Astrocyte of the cerebellum (primary cell): ENCODE measurements at regions not wholly inside any gene's neighbourhood (a gene's known extent, or its start where the extent isn't known, plus 50 kb on each side); places are given as distances from the start of the nearest gene placed in this dataset.

Source experiments
- DNase-seq: peaks from one replicate; pipeline ENCODE4 v3.0.0-alpha.2; 2011; ENCODE audit warnings: low read depth
- H3K4me3 ChIP-seq: 2 replicates; pipeline ENCODE4 v1.5.1; 2011; ENCODE audit warnings: mild to moderate bottlenecking, low read depth, low read length, moderate library complexity
- in situ Hi-C: cut with HindIII; loops from 2 replicates; pipeline ENCODE4 v1.10.0; 2017; ENCODE audit warnings: low sequenced_read_pairs
- TF ChIP-seq, protein P1 (sequence below): IDR thresholded peaks from 2 replicates; pipeline ENCODE4 v1.5.1; 2012; ENCODE audit warnings: low read length, low read depth, moderate library complexity, mild to moderate bottlenecking; ENCODE audit errors: missing control alignments

DNA sequence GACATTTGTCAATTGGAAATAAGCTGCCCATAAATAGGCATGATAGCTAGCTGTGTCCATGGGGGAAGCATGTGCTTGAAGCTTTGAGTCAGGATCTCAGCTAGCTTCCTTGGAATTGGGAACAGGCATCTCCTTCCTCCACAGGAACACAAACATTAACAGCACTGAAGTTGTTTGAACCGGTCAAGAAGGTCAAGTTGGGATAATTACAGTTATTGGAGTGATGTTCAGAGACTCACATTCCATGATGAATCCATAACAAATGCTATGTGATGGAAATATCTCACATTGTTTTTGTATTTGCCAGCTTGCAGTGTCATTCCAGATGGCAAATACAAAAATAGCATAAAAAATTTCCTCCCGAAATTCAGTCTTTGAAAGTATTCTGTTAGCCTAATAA, 347.6 kb upstream of the SMIM21 start:
- TF ChIP-seq, protein P1, sequence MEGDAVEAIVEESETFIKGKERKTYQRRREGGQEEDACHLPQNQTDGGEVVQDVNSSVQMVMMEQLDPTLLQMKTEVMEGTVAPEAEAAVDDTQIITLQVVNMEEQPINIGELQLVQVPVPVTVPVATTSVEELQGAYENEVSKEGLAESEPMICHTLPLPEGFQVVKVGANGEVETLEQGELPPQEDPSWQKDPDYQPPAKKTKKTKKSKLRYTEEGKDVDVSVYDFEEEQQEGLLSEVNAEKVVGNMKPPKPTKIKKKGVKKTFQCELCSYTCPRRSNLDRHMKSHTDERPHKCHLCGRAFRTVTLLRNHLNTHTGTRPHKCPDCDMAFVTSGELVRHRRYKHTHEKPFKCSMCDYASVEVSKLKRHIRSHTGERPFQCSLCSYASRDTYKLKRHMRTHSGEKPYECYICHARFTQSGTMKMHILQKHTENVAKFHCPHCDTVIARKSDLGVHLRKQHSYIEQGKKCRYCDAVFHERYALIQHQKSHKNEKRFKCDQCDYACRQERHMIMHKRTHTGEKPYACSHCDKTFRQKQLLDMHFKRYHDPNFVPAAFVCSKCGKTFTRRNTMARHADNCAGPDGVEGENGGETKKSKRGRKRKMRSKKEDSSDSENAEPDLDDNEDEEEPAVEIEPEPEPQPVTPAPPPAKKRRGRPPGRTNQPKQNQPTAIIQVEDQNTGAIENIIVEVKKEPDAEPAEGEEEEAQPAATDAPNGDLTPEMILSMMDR, result no peak
- no peak overlapping the region for H3K4me3 ChIP-seq
- no peak for DNase-seq
- in situ Hi-C loops, result no loop called here

DNA sequence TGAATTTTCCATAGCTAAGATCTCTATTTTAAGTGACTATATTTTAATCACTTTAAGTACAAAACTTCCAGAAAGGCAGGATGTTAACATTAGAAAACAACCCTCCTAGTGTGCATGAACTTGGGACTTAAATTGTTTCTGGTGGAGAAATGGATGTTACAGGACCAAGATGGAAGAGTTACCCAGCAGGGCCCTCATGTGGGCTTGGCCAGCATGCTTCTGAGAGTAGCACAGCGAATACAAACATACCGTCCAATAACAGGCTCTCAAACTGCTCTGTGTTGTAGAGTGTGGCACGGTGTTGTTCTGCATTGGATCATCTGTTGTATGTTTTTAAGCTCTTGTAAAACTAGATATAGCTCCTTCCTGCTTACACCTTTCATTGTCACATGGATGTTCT, 346.1 kb upstream of the SMIM21 start:
- in situ Hi-C loops, result no loop called here

DNA sequence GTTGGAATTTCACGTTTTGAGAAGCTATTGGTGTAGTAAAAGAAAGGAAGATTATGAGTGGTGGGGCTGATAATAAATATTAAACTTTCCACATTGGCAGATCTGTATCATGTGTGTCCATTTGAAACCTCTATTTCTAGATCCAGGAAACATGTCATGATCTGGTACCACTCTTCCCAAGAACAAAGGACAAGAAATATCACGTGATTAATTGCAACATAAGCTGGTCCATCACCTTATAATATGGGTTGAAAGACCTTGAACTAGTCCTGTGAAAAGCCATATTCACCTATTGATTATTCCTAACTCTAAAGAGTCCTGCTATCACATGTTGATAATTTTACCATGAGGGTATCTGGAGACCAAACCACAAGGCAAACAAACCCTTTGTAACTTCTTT, 335.3 kb upstream of the SMIM21 start:
- no peak for DNase-seq
- in situ Hi-C loops, result no loop called here
- TF ChIP-seq, protein P1, result no peak

More for the DNA sequence above, 346.1 kb upstream of the SMIM21 start:
- TF ChIP-seq, protein P1, result no peak
- H3K4me3 ChIP-seq, result no peak overlapping the region
- DNase-seq, result no peak

DNA sequence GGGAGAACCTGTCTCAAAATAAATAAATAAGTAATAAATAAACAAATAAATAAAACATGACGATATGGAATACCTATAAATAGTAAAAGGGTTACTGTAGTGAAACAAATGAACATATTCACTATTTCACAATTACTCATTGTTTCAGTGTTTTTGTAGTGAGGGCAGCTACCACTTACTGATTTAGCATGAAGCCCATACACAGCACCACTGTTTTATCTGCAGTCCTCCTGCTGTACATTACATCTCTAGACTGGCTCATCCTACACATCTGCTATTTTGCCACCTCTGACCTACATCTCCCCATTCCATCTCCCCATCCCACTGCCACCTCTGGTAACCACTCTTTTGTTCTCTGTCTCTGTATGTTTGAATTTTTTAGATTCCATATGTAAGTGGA, 332.7 kb upstream of the SMIM21 start:
- TF ChIP-seq, protein P1, result no peak
- no peak overlapping the region for H3K4me3 ChIP-seq
- in situ Hi-C loops, result no loop called here
- no peak for DNase-seq

More for the DNA sequence above, 335.3 kb upstream of the SMIM21 start:
- no peak overlapping the region for H3K4me3 ChIP-seq

DNA sequence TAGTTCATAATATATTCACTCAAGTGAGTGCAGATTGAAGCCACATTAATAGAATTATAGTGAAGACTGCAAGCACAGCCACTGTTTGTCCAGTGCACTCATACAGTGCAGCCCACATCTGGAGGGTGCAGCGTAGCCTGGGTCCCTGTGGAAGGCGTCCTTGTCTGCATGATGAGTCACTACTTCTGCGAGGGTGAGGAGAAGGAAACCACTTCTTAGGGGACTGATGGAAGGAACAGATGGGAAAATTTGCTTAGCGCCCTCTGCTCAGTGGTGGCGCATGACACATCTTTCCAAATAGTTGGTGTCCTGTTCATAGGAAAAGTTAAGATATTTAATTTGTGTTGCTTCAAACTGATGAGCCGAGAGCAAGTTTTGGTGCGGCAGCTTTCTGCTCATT, 330.4 kb upstream of the SMIM21 start:
- H3K4me3 ChIP-seq, result no peak overlapping the region
- in situ Hi-C loops, result no loop called here

DNA sequence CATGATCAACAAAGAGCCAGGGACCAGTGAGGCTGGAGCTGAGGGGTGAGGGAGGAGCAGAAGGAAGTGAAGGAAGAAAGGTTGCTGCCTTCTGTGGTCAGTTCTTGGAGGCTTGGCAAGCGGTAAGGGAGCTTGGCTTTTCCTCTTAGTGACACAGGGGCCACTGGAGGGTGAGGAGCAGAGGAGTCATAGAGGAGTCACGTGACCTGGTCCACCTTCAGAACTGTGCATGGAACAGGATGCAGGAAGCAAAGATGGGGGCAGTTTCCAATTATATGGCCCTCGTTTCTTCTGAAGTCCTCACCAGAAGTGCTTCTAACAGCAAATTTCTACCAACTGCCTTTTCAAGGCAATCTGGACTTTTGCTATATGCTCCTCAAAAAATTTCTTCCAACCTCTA, 326.9 kb upstream of the SMIM21 start:
- TF ChIP-seq, protein P1, result no peak
- H3K4me3 ChIP-seq, result no peak overlapping the region
- in situ Hi-C loops, result no loop called here
- DNase-seq, result no peak

More for the DNA sequence above, 330.4 kb upstream of the SMIM21 start:
- TF ChIP-seq, protein P1, result no peak
- DNase-seq, result no peak

DNA sequence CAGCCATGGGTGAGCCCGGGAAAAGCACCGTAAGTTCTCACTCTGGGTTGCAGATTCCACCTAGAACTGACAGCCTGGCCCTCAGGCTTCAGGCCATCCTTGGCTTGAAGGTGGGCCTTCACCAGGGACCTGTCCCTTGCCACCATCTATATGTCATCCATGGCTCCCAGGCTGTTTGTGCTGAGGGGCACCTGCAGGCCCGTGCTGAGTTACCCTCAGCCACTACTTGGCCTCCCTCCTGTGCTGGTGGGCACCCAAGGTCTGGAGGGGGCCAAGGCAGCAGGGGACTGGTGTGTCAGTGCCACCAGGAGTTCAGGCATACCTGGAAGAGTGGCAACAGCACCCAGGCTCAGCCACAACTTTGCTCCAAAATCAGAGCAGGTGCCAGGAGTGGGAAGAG, 326.2 kb upstream of the SMIM21 start:
- no peak for DNase-seq
- in situ Hi-C loops, result no loop called here
- TF ChIP-seq, protein P1, result no peak
- no peak overlapping the region for H3K4me3 ChIP-seq
